HFF-Myc (cell line): ENCODE measurements at regions not wholly inside any gene's neighbourhood (a gene's known extent, or its start where the extent isn't known, plus 50 kb on each side); places are given as distances from the start of the nearest gene placed in this dataset.

Source experiments
- DNase-seq: peaks from one replicate; pipeline ENCODE4 v3.0.0-alpha.2; 2011; ENCODE audit warnings: low read depth; ENCODE audit errors: extremely low read depth
- H3K4me3 ChIP-seq: replicated peaks from 2 replicates; pipeline ENCODE4 v1.5.1; 2011; ENCODE audit warnings: low read depth, mild to moderate bottlenecking, control low read depth, low read length
- TF ChIP-seq, protein P1 (sequence below): IDR thresholded peaks from 2 replicates; pipeline ENCODE4 v1.5.1; 2012; ENCODE audit warnings: mild to moderate bottlenecking, low read depth, low read length, control low read depth; ENCODE audit errors: missing control alignments

DNA sequence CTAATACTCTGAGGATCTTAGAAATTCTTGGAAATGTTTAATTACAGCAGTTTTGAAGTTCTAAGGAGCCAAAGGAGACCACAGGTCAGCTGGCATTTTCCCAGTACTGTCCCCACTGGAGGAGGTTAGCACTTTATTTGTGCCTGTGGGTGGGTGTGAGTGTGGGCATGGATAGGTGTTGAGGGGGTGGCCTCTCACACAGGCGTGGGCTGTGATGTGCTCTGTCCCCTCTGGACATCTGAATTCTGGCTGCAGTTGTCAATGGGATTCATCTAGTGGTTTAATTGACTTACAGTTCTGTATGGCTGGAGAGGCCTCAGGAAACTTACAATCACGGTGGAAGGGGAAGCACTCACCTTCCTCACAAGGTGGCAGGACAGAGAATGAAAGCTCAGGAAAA is 135.4 kb upstream of the NAMPT start:
- no peak overlapping the region for H3K4me3 ChIP-seq
- no peak for DNase-seq
- TF ChIP-seq, protein P1, sequence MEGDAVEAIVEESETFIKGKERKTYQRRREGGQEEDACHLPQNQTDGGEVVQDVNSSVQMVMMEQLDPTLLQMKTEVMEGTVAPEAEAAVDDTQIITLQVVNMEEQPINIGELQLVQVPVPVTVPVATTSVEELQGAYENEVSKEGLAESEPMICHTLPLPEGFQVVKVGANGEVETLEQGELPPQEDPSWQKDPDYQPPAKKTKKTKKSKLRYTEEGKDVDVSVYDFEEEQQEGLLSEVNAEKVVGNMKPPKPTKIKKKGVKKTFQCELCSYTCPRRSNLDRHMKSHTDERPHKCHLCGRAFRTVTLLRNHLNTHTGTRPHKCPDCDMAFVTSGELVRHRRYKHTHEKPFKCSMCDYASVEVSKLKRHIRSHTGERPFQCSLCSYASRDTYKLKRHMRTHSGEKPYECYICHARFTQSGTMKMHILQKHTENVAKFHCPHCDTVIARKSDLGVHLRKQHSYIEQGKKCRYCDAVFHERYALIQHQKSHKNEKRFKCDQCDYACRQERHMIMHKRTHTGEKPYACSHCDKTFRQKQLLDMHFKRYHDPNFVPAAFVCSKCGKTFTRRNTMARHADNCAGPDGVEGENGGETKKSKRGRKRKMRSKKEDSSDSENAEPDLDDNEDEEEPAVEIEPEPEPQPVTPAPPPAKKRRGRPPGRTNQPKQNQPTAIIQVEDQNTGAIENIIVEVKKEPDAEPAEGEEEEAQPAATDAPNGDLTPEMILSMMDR, result no peak

DNA sequence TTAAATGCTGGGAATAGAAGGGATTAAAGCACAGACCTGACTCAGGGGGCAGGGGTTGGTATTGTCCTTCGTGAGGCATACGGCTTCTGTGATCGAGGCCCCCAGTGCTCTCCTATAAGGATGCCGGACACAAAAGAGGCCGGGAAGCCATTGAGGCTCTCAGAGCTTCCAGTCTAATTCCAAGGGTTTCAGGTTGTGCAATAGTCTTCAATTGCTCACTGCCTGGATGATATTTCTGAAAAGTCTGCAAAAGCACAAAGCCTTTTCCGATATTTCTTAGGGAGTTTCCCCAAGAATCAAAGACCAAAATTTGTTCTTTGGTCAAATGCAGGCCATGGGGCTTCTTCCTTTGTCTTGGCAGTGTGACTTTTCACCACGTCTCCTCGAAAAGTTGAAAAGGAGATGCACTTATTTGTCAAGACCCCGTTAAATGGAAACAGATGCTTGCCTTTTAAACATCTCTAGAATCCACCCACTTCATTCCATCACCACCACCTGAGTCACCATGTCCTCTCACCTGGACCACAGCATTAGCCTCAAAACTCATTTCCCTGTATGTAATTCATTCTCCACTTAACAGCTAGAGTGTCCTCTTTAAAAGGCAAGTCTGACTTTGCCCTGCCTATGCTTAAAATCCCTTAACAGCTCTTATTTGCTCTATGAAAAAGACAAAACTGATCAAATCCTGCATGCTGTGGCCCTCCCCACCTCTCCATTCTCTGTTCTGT is 134.8 kb upstream of the NAMPT start:
- H3K4me3 ChIP-seq, result no peak overlapping the region
- DNase-seq, result no peak
- TF ChIP-seq, protein P1, result no peak

DNA sequence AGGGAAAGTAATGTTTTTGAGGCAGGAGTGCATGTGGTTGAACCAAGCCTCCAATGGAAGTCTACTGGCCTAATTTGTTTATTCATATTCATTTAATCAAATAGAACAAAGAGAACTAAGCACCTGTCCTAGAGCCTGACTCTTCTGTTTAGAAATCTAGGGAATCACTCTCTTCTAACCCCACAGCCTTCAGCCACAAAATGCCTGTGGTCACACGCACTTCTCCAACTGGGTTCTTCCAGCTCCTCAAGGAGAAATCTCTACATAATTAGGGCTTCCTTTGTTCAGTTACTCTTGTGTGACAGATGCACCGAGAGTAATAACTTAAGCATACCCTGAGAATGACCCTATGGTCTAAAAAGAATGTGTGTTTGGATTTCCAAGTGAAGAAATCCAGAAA is 133.7 kb upstream of the NAMPT start:
- TF ChIP-seq, protein P1, result no peak
- no peak overlapping the region for H3K4me3 ChIP-seq
- DNase-seq, result no peak

DNA sequence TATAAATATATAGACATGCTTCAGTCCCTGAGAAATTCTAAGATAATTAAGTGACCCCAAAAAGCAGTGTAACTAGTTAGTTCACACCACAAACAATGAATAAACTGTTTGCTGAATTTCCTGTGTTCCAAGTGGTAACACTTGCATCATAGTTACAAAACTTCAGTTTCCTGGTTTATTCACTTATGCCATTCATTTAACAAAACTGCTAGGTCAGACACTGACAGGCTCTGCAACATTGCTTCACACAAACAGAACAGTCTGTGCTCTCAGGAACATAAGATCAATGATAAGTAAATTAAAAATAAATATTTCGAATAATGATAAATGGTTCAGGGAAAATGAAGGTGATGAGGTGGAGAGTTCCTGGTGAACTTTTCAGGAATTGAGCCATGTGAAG is 133.3 kb upstream of the NAMPT start:
- no peak for DNase-seq
- TF ChIP-seq, protein P1, result no peak
- H3K4me3 ChIP-seq, result no peak overlapping the region

DNA sequence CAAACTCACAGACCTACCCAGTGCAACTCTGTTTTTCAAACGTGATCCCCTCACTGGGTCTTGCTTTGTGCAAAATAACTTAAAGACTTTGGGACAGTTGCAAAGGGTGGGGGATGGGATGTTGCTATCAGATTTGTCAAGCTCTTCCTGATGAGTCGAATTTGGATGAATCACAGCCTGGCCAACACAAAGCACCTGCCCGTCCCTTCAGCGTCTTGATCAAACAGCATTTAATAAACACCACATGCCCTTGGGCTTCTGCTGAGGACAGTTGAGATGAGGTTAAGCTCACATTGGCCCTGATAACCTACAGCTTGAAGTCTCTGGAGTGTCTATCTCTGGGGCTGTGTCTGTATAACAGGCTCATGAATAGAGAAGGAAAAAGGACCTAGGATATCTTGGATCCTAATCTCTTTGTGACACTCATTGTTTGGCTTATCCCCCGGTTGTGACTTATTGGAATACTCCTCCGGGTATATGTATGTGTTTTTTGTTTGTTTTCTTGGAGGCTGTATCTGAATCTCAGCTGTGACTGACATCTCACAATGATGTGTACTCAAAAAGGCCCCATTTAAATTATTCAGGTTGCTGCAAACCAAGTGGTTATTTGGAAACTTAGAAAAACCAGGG is 132.6 kb upstream of the NAMPT start:
- no peak overlapping the region for H3K4me3 ChIP-seq
- TF ChIP-seq, protein P1, result no peak
- DNase-seq, result no peak

DNA sequence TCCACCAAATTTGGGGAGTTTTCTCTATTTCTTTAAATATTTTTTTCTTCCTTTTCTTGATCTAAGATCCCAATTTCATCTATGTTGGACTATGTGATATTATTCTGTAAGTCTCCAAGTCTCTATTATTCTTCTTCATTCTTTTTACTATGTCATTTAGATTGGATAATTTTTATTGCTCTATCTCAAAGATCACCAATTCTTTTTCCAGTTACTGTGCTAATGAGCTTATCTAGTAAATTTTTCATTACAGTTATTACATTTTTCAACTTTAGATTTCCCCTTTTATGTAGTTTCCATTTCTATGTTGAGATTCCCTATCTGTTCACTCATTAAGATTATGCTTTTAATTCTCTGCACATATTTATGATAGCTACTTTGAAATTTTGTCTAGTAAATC is 131.6 kb upstream of the NAMPT start:
- TF ChIP-seq, protein P1, result no peak
- no peak overlapping the region for H3K4me3 ChIP-seq
- DNase-seq, result no peak
